GM12878 (cell line): ENCODE measurements at regions not wholly inside any gene's neighbourhood (a gene's known extent, or its start where the extent isn't known, plus 50 kb on each side); places are given as distances from the start of the nearest gene placed in this dataset.
A peak's percentile ranks its signal among the peaks of the same experiment; 100 is the strongest.

Source experiments
- ATF2 ChIP-seq: IDR thresholded peaks from 2 replicates; pipeline ENCODE4 v1.6.1; 2012; ENCODE audit warnings: low read length, inconsistent platforms
- BMI1 ChIP-seq: fragments of 450-650 bp; IDR thresholded peaks from 2 replicates; pipeline ENCODE4 v1.6.1; 2016; ENCODE audit warnings: mild to moderate bottlenecking, moderate library complexity, borderline replicate concordance
- CEBPZ ChIP-seq: fragments of 150-350 bp; IDR thresholded peaks from 2 replicates; pipeline ENCODE4 v1.6.1; 2016; ENCODE audit warnings: low read depth, low read length
- E2F4 ChIP-seq: IDR thresholded peaks from 2 replicates; pipeline ENCODE4 v1.6.1; 2012; ENCODE audit warnings: low read depth, low read length, improper control_type of control experiment
- IRF5 ChIP-seq: fragments of 450-650 bp; IDR thresholded peaks from 2 replicates; pipeline ENCODE4 v1.6.1; 2017; ENCODE audit warnings: borderline replicate concordance
- KLF5 ChIP-seq: fragments of 450-650 bp; IDR thresholded peaks from 2 replicates; pipeline ENCODE4 v1.6.1; 2014; ENCODE audit warnings: mild to moderate bottlenecking; ENCODE audit not compliant: partially characterized antibody
- MEF2A ChIP-seq: IDR thresholded peaks from 2 replicates; pipeline ENCODE4 v1.6.1; 2011; ENCODE audit warnings: low read depth, mild to moderate bottlenecking, low read length, moderate library complexity; ENCODE audit not compliant: insufficient read depth
- MYB ChIP-seq: fragments of 150-350 bp; IDR thresholded peaks from 2 replicates; pipeline ENCODE4 v1.6.1; 2014; ENCODE audit warnings: mild to moderate bottlenecking, low read depth, low read length, borderline replicate concordance
- PKNOX1 ChIP-seq: fragments of 450-650 bp; IDR thresholded peaks from 2 replicates; pipeline ENCODE4 v1.6.1; 2016; ENCODE audit warnings: mild to moderate bottlenecking
- RAD21 ChIP-seq: IDR thresholded peaks from 2 replicates; pipeline ENCODE4 v1.6.1; 2011; ENCODE audit warnings: mild to moderate bottlenecking, low read depth, low read length, moderate library complexity; ENCODE audit not compliant: insufficient read depth
- RUNX3 ChIP-seq: IDR thresholded peaks from 2 replicates; pipeline ENCODE4 v1.6.1; 2012; ENCODE audit warnings: low read length, inconsistent platforms
- SUPT20H ChIP-seq: IDR thresholded peaks from 2 replicates; pipeline ENCODE4 v1.6.1; 2011; ENCODE audit warnings: low read depth, mild to moderate bottlenecking, low read length, moderate library complexity, borderline replicate concordance; ENCODE audit not compliant: control insufficient read depth
- SUZ12 ChIP-seq: fragments of 200-600 bp; sonication (generic); IDR thresholded peaks from one replicate; pipeline ENCODE4 v1.6.1; 2018; ENCODE audit warnings: antibody characterized with exemption, mild to moderate bottlenecking; ENCODE audit not compliant: unreplicated experiment
- TCF7 ChIP-seq: IDR thresholded peaks from 2 replicates; pipeline ENCODE4 v1.6.1; 2014; ENCODE audit warnings: antibody characterized with exemption, borderline replicate concordance
- USF1 ChIP-seq: IDR thresholded peaks from 2 replicates; pipeline ENCODE4 v1.6.1; 2011; ENCODE audit warnings: borderline replicate concordance, low read depth, mild to moderate bottlenecking, moderate library complexity, mixed read lengths, low read length; ENCODE audit not compliant: insufficient read depth; ENCODE audit errors: extremely low read length
- ZSCAN29 ChIP-seq: fragments of 450-650 bp; IDR thresholded peaks from 2 replicates; pipeline ENCODE4 v1.6.1; 2017; ENCODE audit warnings: mild to moderate bottlenecking, moderate library complexity

- peak; percentile 89 for TF ChIP-seq ATF2
- TF ChIP-seq ZSCAN29, result no peak
- TF ChIP-seq BMI1, result peak; percentile 30; the same call in 1 of the 2 replicates
- no peak for TF ChIP-seq PKNOX1
- peak; percentile 99 for TF ChIP-seq MEF2A
- TF ChIP-seq KLF5, result no peak
- no peak for TF ChIP-seq USF1
- peak; percentile 82 for TF ChIP-seq RUNX3
- no peak for TF ChIP-seq SUPT20H
- TF ChIP-seq MYB, result no peak
- no peak for TF ChIP-seq RAD21
- TF ChIP-seq TCF7, result no peak
- TF ChIP-seq SUZ12, result no peak
- no peak for TF ChIP-seq IRF5
- no peak for TF ChIP-seq CEBPZ
- TF ChIP-seq E2F4, result no peak
Measured at GRCh38 chr11:32529994-32530588, 53.5 kb upstream of the EIF3M start (continued).
